Endothelial cell of umbilical vein (primary cell): ENCODE measurements at regions not wholly inside any gene's neighbourhood (a gene's known extent, or its start where the extent isn't known, plus 50 kb on each side); places are given as distances from the start of the nearest gene placed in this dataset.

ENCODE experiments used
- BruUV-seq: library from RNA; stranded (reverse); fragments of 400-500 nt; replicated peaks from 2 replicates; lab custom pipeline; 2021; lab: Mats Ljungman, UMichigan
- CTCF ChIA-PET: fragments of 300-600, 350-600 bp; sonication (Branson Sonifier 250); formaldehyde crosslinking; loops from one replicate; lab custom pipeline; 2021; ENCODE audit warnings: antibody characterized with exemption, inconsistent platforms; lab: Charles Lee
- POLR2A ChIA-PET: fragments of 300-600, 350-600 bp; sonication (Branson Sonifier 250); formaldehyde crosslinking; loops from one replicate; lab custom pipeline; 2021; ENCODE audit warnings: antibody characterized with exemption, inconsistent platforms; lab: Charles Lee
- DNase-seq: peaks from one replicate; pipeline ENCODE4 v3.0.0-alpha.2; 2011; ENCODE audit warnings: low read depth, low spot score
- FAIRE-seq: peaks from 2 replicates; lab custom pipeline; 2011; peaks lifted over from hg19 to GRCh38; lab: Jason Lieb, UNC
- H2AFZ ChIP-seq: 2 replicates; pipeline ENCODE4 v1.6.0; 2012; ENCODE audit warnings: low read depth, low read length, control low read depth, inconsistent platforms
- H3K27ac ChIP-seq: 2 replicates; pipeline ENCODE4 v1.5.1; 2011; ENCODE audit warnings: low read depth, mild to moderate bottlenecking, control low read depth, low read length, moderate library complexity; ENCODE audit not compliant: insufficient read depth
- H3K27me3 ChIP-seq, 2 experiments: 2 replicates each; pipeline versions ENCODE4 v1.6.0 to v1.6.1; 2011; ENCODE audit warnings: low read length in 2 of 2, mixed read lengths in 1 of 2; ENCODE audit not compliant: control insufficient read depth in 2 of 2, insufficient read depth in 2 of 2
- H3K36me3 ChIP-seq, 2 experiments: 2 replicates in 1 of 2; 3 replicates in 1 of 2; pipeline ENCODE4 v1.5.1; 2011; ENCODE audit warnings: low read length in 2 of 2, mild to moderate bottlenecking in 1 of 2, moderate library complexity in 1 of 2; ENCODE audit not compliant: control insufficient read depth in 2 of 2, insufficient read depth in 2 of 2; ENCODE audit errors: extremely low read depth in 1 of 2
- H3K4me1 ChIP-seq: 3 replicates; pipeline ENCODE4 v1.5.1; 2011; ENCODE audit warnings: mild to moderate bottlenecking, low read length; ENCODE audit not compliant: control insufficient read depth, insufficient read depth; ENCODE audit errors: extremely low read depth
- H3K4me2 ChIP-seq: 2 replicates; pipeline ENCODE4 v1.6.1; 2011; ENCODE audit warnings: low read length, control low read depth, mixed read lengths; ENCODE audit not compliant: insufficient read depth
- H3K4me3 ChIP-seq, 3 experiments: fragments of 200-600 bp in 1 of 3; sonication (generic), shearing (Covaris generic) in 1 of 3; replicated peaks in 1 of 3; 2 replicates each; pipeline ENCODE4 v1.5.1; 2011 to 2016; ENCODE audit warnings: control low read depth in 3 of 3, low read length in 3 of 3, mild to moderate bottlenecking in 2 of 3, inconsistent platforms in 1 of 3, low read depth in 1 of 3, moderate library complexity in 1 of 3; ENCODE audit not compliant: insufficient read depth in 1 of 3
- H3K79me2 ChIP-seq: 2 replicates; pipeline ENCODE4 v1.6.0; 2012; ENCODE audit warnings: low read length, inconsistent platforms; ENCODE audit not compliant: control insufficient read depth, insufficient read depth
- H3K9ac ChIP-seq: replicated peaks from 2 replicates; pipeline ENCODE3; 2011; ENCODE audit warnings: low read length, control low read depth; ENCODE audit not compliant: insufficient read depth; ENCODE audit errors: extremely low read depth
- H3K9me1 ChIP-seq: replicated peaks from 3 replicates; pipeline ENCODE4 v1.6.0; 2011; ENCODE audit warnings: mild to moderate bottlenecking, low read length; ENCODE audit not compliant: control insufficient read depth, insufficient read depth; ENCODE audit errors: extremely low read depth
- H3K9me3 ChIP-seq: replicated peaks from 2 replicates; pipeline ENCODE4 v1.5.1; 2012; ENCODE audit warnings: low read length, inconsistent platforms; ENCODE audit not compliant: control insufficient read depth, insufficient read depth
- H4K20me1 ChIP-seq: replicated peaks from 2 replicates; pipeline ENCODE3; 2011; ENCODE audit warnings: mild to moderate bottlenecking, low read length; ENCODE audit not compliant: control insufficient read depth, insufficient read depth; ENCODE audit errors: extremely low read depth
- CTCF ChIP-seq, 2 donors: IDR thresholded peaks; 1 replicate in 1 of 2; 2 replicates in 1 of 2; pipeline ENCODE4 v1.5.1; 2011; ENCODE audit warnings: low read length in 2 of 2, mild to moderate bottlenecking in 2 of 2, moderate library complexity in 2 of 2, control low read depth in 1 of 2, inconsistent platforms in 1 of 2, low read depth in 1 of 2; ENCODE audit not compliant: insufficient read depth in 1 of 2; ENCODE audit errors: extremely low read depth in 1 of 2
- EZH2 ChIP-seq: IDR thresholded peaks from 2 replicates; pipeline ENCODE4 v1.6.1; 2012; ENCODE audit warnings: borderline replicate concordance, low read depth, mild to moderate bottlenecking, moderate library complexity, low read length, inconsistent platforms; ENCODE audit not compliant: severe bottlenecking
- FOS ChIP-seq: IDR thresholded peaks from 2 replicates; pipeline ENCODE4 v1.6.1; 2011; ENCODE audit warnings: mild to moderate bottlenecking, low read length, moderate library complexity, borderline replicate concordance; ENCODE audit not compliant: insufficient read depth
- GATA2 ChIP-seq: IDR thresholded peaks from 2 replicates; pipeline ENCODE4 v1.7.0; 2011; ENCODE audit warnings: low read depth, mild to moderate bottlenecking, moderate library complexity, mixed read lengths, low read length; ENCODE audit not compliant: insufficient read length, insufficient read depth
- MAX ChIP-seq: IDR thresholded peaks from 2 replicates; pipeline ENCODE4 v1.6.1; 2011; ENCODE audit not compliant: insufficient read depth, insufficient read length
- MYC ChIP-seq: IDR thresholded peaks from one replicate; pipeline ENCODE4 v1.6.1; 2011; ENCODE audit warnings: mild to moderate bottlenecking, low read depth, low read length
- POLR2A ChIP-seq: IDR thresholded peaks from 2 replicates; pipeline ENCODE4 v1.6.1; 2012; ENCODE audit warnings: low read depth, mild to moderate bottlenecking, control low read depth, low read length
- POLR2AphosphoS5 ChIP-seq: IDR thresholded peaks from 2 replicates; pipeline ENCODE4 v1.6.1; 2012; ENCODE audit warnings: low read depth, mild to moderate bottlenecking, control low read depth, low read length, moderate library complexity; ENCODE audit not compliant: insufficient read depth
- dilution Hi-C: fragments of 300-500 bp; cut with MboI; formaldehyde crosslinking; loops from one replicate; pipeline ENCODE4 v1.15.0; 2019; ENCODE audit warnings: low sequenced_read_pairs; ENCODE audit not compliant: extremely low pct_ligation_motif_present
- intact Hi-C: fragments of 100-400 bp; cut with micrococcal nuclease; formaldehyde crosslinking; loops from one replicate; pipeline ENCODE4 v1.10.0; 2022

- intact Hi-C loops, result no loop called here
- no peak for FAIRE-seq
Measured at GRCh38 chr15:69591905-69592508, 139.4 kb downstream of the RPLP1 start.

More at GRCh38 chr15:69591905-69592508, 139.4 kb downstream of the RPLP1 start:
- Histone ChIP-seq H4K20me1 (no peaks in the 10 kb centered on the region), H3K4me2 (no peak overlapping the region), H3K36me3 (no peaks in the 10 kb centered on the region), H3K4me1 (no peaks in the 10 kb centered on the region), H3K4me3 (no peak overlapping the region), H3K9me1 (no peaks in the 10 kb centered on the region), H2AFZ (no peak overlapping the region), H3K9ac (no peak overlapping the region), H3K79me2 (no peaks in the 10 kb centered on the region), H3K9me3 (no peaks in the 10 kb centered on the region), H3K27ac (no peak overlapping the region), H3K27me3 (peaks cover 2 to 9% of the 10 kb centered on the region in 2 experiments)
- no TSS peak for BruUV-seq
- DNase-seq, result no peak
- no peak for TF ChIP-seq MYC
- TF ChIP-seq MAX, result no peak
- no peak for TF ChIP-seq FOS
- no peak for TF ChIP-seq POLR2AphosphoS5
- TF ChIP-seq GATA2, result no peak
- TF ChIP-seq CTCF (IDR thresholded peaks at IDR 0.05; ENCODE audit: extremely low read depth in 1 of 2, insufficient read depth in 1 of 2, low read depth in 1 of 2, low read length in 2 of 2), result no peak
- TF ChIP-seq EZH2, result no peak
- TF ChIP-seq POLR2A, result no peak
- POLR2A ChIA-PET, result no interaction called here
- dilution Hi-C loops, result no loop called here
- CTCF ChIA-PET, result interaction anchor here (0.7 to 1.5 kb wide), 4 partner anchors 11 to 875 kb away, joined by 3 to 4 read pairs (median 3); no protein-coding TSS in a partner anchor
